Spinal cord (tissue), 9 donors: ENCODE measurements at regions not wholly inside any gene's neighbourhood (a gene's known extent, or its start where the extent isn't known, plus 50 kb on each side); places are given as distances from the start of the nearest gene placed in this dataset.
A peak's percentile ranks its signal among the peaks of the same experiment; 100 is the strongest.

Experiments used
- DNase-seq, 6 donors: peaks; one replicate each; pipeline versions ENCODE4 v3.0.0 to v3.0.0-alpha.2; 2013 to 2015; ENCODE audit warnings: low spot score in 6 of 6, low read depth in 4 of 6
- H3K27ac ChIP-seq: one replicate; pipeline ENCODE4 v1.5.1; 2013; ENCODE audit warnings: low read depth, low read length, control low read depth
- H3K27me3 ChIP-seq: one replicate; pipeline ENCODE4 v1.6.1; 2013; ENCODE audit warnings: low read length; ENCODE audit not compliant: control insufficient read depth, insufficient read depth
- H3K36me3 ChIP-seq: one replicate; pipeline ENCODE4 v1.6.1; 2013; ENCODE audit warnings: low read length; ENCODE audit not compliant: control insufficient read depth, insufficient read depth
- H3K4me1 ChIP-seq: one replicate; pipeline ENCODE4 v1.6.1; 2013; ENCODE audit warnings: low read length; ENCODE audit not compliant: control insufficient read depth, insufficient read depth
- H3K4me3 ChIP-seq: one replicate; pipeline ENCODE4 v1.5.1; 2013; ENCODE audit warnings: low read depth, low read length, control low read depth
- H3K9me3 ChIP-seq: one replicate; pipeline ENCODE4 v1.6.1; 2013; ENCODE audit warnings: low read length; ENCODE audit not compliant: control insufficient read depth, insufficient read depth
- WGBS: methylation state at CpG from one replicate; pipeline ENCODE4 v1.1.5; 2013; ENCODE audit warnings: missing lambda C conversion rate; ENCODE audit not compliant: insufficient coverage; 5-methylcytosine and 5-hydroxymethylcytosine counted together
- donor health status: healthy.

GRCh38 chr18:8458546-8459215 lies 150.6 kb upstream of the RAB12 start:
- Histone ChIP-seq H3K9me3 (peaks cover 1% of the 10 kb centered on the region), H3K27me3 (no peaks in the 10 kb centered on the region), H3K27ac (no peak overlapping the region), H3K36me3 (no peaks in the 10 kb centered on the region), H3K4me3 (no peak overlapping the region), H3K4me1 (peaks cover under 1% of the 10 kb centered on the region)
- WGBS, result 83% methylated on average over 15 of the region's 17 CpGs
- DNase-seq, result no peak

- Histone ChIP-seq H3K4me3 (no peak overlapping the region), H3K27me3 (no peaks in the 10 kb centered on the region), H3K36me3 (no peaks in the 10 kb centered on the region), H3K4me1 (peaks cover 4% of the 10 kb centered on the region), H3K27ac (no peak overlapping the region), H3K9me3 (peaks cover 1% of the 10 kb centered on the region)
- DNase-seq, result no peak
- WGBS, result 86% methylated on average over 3 of the region's 5 CpGs
These were observed 148.5 kb upstream of the RAB12 start for GRCh38 chr18:8460748-8461147.

GRCh38 chr18:8461544-8461943 lies 147.7 kb upstream of the RAB12 start:
- H3K27me3 ChIP-seq, result no peaks in the 10 kb centered on the region
- peaks cover 1% of the 10 kb centered on the region for H3K9me3 ChIP-seq
- WGBS, result no CpG with 5 or more reads among the region's 2 CpGs
- no peak for DNase-seq
- no peak overlapping the region for H3K27ac ChIP-seq
- H3K36me3 ChIP-seq, result no peaks in the 10 kb centered on the region
- H3K4me1 ChIP-seq, result peaks cover 7% of the 10 kb centered on the region
- H3K4me3 ChIP-seq, result no peak overlapping the region

GRCh38 chr18:8462651-8463185 lies 146.5 kb upstream of the RAB12 start:
- no peak for DNase-seq
- Histone ChIP-seq H3K36me3 (no peaks in the 10 kb centered on the region), H3K9me3 (peaks cover 1% of the 10 kb centered on the region), H3K4me1 (peaks cover 7% of the 10 kb centered on the region), H3K4me3 (no peak overlapping the region), H3K27ac (no peak overlapping the region), H3K27me3 (no peaks in the 10 kb centered on the region)
- 93% methylated on average over 9 of the region's 10 CpGs for WGBS

GRCh38 chr18:8463791-8464190 lies 145.4 kb upstream of the RAB12 start:
- Histone ChIP-seq H3K4me1 (peaks cover 15% of the 10 kb centered on the region), H3K9me3 (peaks cover 1% of the 10 kb centered on the region), H3K27ac (no peak overlapping the region), H3K36me3 (no peaks in the 10 kb centered on the region), H3K27me3 (no peaks in the 10 kb centered on the region), H3K4me3 (no peak overlapping the region)
- no CpG with 5 or more reads among the region's 3 CpGs for WGBS
- peak in 1 of 6 donors; percentile 69 for DNase-seq

GRCh38 chr18:8468191-8468590 lies 141.0 kb upstream of the RAB12 start:
- 53% methylated on average over 4 of the region's 8 CpGs for WGBS
- H3K9me3 ChIP-seq, result no peaks in the 10 kb centered on the region
- no peak overlapping the region for H3K4me3 ChIP-seq
- DNase-seq, result peak in 2 of 6 donors; percentile 16 to 81
- H3K36me3 ChIP-seq, result no peaks in the 10 kb centered on the region
- H3K27me3 ChIP-seq, result no peaks in the 10 kb centered on the region
- H3K4me1 ChIP-seq, result peaks cover 31% of the 10 kb centered on the region
- no peak overlapping the region for H3K27ac ChIP-seq

GRCh38 chr18:8468921-8469335 lies 140.3 kb upstream of the RAB12 start:
- no peak overlapping the region for H3K4me3 ChIP-seq
- no peaks in the 10 kb centered on the region for H3K9me3 ChIP-seq
- WGBS, result 18% methylated on average over 8 of the region's 9 CpGs
- no peaks in the 10 kb centered on the region for H3K36me3 ChIP-seq
- DNase-seq, result peak in 3 of 6 donors; percentile 31 to 83 (median 79)
- H3K4me1 ChIP-seq, result peaks cover 28% of the 10 kb centered on the region
- peak overlapping the region; percentile 25 for H3K27ac ChIP-seq
- H3K27me3 ChIP-seq, result no peaks in the 10 kb centered on the region

- DNase-seq, result peak in 3 of 6 donors; percentile 28 to 72 (median 65)
- whole genome bisulfite sequencing, result 26% methylated on average over 5 of the region's 6 CpGs
These were observed 139.6 kb upstream of the RAB12 start for GRCh38 chr18:8469544-8470130.

GRCh38 chr18:8471372-8471771 lies 137.9 kb upstream of the RAB12 start:
- H3K27ac ChIP-seq, result no peak overlapping the region
- H3K36me3 ChIP-seq, result no peaks in the 10 kb centered on the region
- peak in 2 of 6 donors; percentile 29 for DNase-seq
- no peak overlapping the region for H3K4me3 ChIP-seq
- H3K4me1 ChIP-seq, result peaks cover 24% of the 10 kb centered on the region
- 74% methylated on average over 4 of the region's 6 CpGs for WGBS
- H3K9me3 ChIP-seq, result no peaks in the 10 kb centered on the region
- H3K27me3 ChIP-seq, result no peaks in the 10 kb centered on the region

More at GRCh38 chr18:8469544-8470130, 139.6 kb upstream of the RAB12 start:
- H3K36me3 ChIP-seq, result no peaks in the 10 kb centered on the region
- H3K4me1 ChIP-seq, result peaks cover 27% of the 10 kb centered on the region
- peak overlapping the region; percentile 25 for H3K27ac ChIP-seq
- H3K9me3 ChIP-seq, result no peaks in the 10 kb centered on the region
- H3K4me3 ChIP-seq, result no peak overlapping the region
- no peaks in the 10 kb centered on the region for H3K27me3 ChIP-seq

GRCh38 chr18:8474661-8475060 lies 134.6 kb upstream of the RAB12 start:
- H3K27me3 ChIP-seq, result no peaks in the 10 kb centered on the region
- H3K4me3 ChIP-seq, result no peak overlapping the region
- peaks cover 7% of the 10 kb centered on the region for H3K4me1 ChIP-seq
- no peaks in the 10 kb centered on the region for H3K36me3 ChIP-seq
- H3K27ac ChIP-seq, result no peak overlapping the region
- H3K9me3 ChIP-seq, result no peaks in the 10 kb centered on the region
- DNase-seq, result no peak
- no CpG with 5 or more reads among the region's 3 CpGs for WGBS
